Fibroblast of lung (primary cell): ENCODE measurements at regions not wholly inside any gene's neighbourhood (a gene's known extent, or its start where the extent isn't known, plus 50 kb on each side); places are given as distances from the start of the nearest gene placed in this dataset.

Experiments
- CTCF ChIP-seq, 2 donors: IDR thresholded peaks in 1 of 2; conservative IDR thresholded peaks in 1 of 2; 1 replicate in 1 of 2; 2 replicates in 1 of 2; pipeline ENCODE4 v1.5.1; 2011 to 2012; ENCODE audit warnings: low read length in 2 of 2, control low read depth in 1 of 2, inconsistent platforms in 1 of 2, low read depth in 1 of 2, mild to moderate bottlenecking in 1 of 2
- EZH2 ChIP-seq: IDR thresholded peaks from 2 replicates; pipeline ENCODE4 v1.5.1; 2012; ENCODE audit warnings: low read length, control low read depth, mild to moderate bottlenecking; ENCODE audit errors: missing control alignments

GRCh38 chr9:61667559-61668121 lies 477.8 kb downstream of the SPATA31A7 start:
- TF ChIP-seq EZH2 (no peak), CTCF (conservative IDR thresholded peaks at IDR 0.05 in 1 of 2, IDR thresholded peaks at IDR 0.05 in 1 of 2; ENCODE audit: low read depth in 1 of 2, low read length in 2 of 2) (no peak)
